NCI-H187 treated with DMSO at 0.1 percent for 48 hours (cell line): ENCODE measurements at regions not wholly inside any gene's neighbourhood (a gene's known extent, or its start where the extent isn't known, plus 50 kb on each side); places are given as distances from the start of the nearest gene placed in this dataset.

Experiments
- DNase-seq: peaks from one replicate; lab custom pipeline; 2025; lab: John Stamatoyannopoulos, UW

DNA sequence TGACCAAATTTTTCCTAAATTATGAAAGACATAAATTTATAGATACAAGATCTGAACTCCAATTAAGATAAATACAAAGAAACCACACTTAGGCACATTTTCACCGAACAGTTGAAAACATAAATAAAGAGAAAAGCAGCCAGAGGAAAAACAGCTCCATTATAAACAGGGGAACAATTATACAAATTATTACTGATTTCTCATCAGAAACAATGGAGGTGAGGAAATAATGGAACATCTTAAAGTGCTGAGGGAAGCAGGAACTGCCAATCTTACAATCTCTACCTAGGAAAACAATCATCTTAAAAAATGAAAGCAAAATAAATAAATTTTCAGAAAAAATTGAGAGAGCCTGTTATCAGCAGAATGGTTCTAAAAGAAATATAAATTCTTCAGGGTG is 234.4 kb upstream of the PMFBP1 start:
- DNase-seq = no peak

DNA sequence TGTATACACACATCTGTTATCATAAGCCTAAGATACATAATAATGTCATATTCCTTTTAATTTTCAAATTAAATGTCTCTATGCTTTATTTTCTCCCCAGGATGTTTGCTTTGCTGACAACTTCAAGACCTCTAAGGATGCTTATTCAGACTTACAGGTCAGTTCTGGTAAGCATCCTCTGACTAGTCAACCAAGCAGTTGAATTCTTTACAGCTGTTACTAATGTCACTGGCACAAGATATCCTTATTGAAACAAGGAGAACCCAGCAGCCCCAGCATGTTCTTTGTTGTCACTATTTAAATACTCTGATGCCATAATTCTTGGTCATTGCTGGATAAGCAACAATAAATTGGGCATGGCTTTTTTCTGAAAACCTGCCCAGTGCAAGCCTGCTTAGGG is 232.3 kb upstream of the PMFBP1 start:
- DNase-seq = no peak

DNA sequence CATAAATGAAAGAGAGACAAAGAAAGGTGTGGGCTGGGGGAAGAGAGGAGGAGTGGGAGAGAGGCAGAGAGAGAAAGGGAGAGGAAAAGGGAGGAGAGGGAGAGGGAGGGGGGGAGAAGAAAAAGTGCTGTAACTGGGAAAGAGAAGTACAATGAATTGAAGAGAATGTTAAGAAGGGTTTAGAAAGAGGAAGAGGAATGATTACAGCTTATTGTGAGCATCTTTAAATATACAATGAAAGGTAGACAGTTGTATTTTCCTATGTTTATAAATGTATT is 229.1 kb upstream of the PMFBP1 start:
- DNase-seq = no peak

DNA sequence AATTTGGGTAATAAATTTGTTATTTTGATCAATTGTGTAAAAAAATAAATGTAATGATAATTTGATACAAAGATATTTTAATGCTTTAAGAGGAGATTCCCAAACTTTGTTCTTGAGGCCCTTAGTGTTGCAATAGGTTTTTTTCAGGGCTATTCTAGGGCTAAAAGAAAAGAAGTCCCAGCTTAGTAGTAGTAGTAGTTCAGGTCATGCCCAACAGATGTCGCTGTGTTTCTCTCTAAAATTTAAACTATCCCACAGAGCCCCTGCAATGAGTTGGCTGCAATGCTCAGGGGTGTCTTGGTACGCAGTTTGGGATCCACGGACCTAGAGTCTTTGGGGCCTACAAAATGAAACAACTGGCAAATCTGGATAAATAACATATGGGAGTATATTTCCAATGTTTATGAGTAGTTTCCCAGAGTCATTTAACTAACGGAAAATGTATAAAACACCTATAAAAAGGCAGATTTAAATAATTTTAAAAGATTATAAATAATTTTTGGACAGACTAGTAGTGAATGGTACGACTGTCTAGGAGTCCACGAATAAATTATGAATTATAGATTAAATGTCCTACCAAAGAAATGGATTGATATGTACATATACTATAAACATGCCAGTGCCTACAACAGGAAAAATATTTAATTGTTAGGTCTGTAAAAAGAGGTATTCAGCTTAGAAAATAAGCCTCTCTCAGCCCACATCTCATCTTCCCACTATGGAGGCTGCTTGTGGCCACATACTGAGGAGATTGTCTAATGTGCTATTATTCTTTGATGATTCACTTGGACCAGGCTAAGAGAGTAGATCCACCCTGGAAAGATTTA is 228.5 kb upstream of the PMFBP1 start:
- no peak for DNase-seq

DNA sequence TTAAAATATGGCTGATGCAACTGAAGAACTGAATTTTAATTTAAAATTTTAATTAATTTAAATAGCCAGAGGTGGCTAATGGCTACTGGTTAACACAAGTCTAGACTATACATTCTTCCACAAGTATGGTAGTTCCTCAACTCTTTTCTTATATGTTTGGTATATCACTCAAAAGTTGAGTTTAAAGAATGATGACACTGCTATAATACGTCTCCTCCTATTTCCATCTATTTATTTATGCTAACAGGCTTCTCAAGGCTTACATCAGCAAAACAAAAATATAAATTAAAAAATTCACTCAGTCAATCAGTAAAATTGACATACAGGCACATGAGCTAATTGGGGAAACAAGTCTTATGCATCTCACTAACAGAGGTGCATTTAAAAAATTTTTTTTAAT is 227.9 kb upstream of the PMFBP1 start:
- DNase-seq = no peak

DNA sequence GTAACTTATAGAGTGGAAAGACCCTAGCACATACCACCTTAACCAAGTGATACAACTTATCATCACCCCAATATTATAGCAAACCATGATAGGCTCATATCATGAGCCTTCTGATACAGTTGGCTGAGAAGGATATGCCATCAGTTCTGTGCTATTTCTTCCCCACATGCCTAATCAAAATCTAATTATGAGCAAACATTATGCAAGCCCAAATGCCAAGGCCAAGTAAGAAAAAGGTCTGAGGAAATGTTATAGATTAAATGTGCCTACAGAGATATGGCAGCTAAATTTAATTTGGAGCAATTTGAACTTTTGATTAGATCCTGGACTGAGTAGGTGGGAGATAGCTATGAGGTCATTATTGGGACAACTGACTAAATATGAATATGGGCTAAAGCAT is 225.9 kb upstream of the PMFBP1 start:
- DNase-seq = no peak

DNA sequence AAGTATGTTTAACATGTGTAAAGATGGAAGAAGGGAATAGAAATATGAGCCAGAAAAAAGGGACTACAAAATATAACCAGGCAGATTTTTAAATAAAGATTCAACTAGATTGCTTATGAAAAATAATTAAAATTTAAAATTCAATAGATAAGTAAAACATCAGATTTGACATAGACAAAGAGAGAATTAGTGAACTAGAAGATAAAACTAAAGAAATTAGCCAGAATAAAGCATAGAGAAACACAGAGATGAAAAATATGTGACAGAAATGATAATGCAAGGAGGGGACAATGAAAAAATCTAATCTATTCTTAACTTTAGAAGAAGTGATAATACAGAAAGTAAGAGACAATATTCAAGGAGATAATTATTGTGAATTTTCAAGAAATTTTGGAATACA is 222.6 kb upstream of the PMFBP1 start:
- DNase-seq = no peak

DNA sequence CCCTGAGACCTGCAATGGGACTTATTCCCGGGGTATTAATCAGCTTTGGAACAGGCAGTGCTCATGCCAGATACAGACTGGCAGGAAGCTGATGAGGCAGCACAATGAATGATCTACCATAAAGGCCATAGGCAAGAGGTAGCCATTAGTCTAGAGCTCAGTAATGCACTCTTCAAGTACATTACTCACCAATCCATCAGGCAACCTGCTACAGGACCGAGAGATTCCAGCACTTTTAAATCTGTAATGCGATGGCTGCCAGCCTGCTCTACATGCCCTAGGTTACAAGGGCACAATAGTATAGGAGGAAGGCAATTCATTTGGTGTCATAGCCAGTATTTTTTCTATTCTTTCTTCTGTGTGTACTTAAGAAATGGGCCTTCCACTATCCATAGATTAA is 217.8 kb upstream of the PMFBP1 start:
- DNase-seq = no peak

DNA sequence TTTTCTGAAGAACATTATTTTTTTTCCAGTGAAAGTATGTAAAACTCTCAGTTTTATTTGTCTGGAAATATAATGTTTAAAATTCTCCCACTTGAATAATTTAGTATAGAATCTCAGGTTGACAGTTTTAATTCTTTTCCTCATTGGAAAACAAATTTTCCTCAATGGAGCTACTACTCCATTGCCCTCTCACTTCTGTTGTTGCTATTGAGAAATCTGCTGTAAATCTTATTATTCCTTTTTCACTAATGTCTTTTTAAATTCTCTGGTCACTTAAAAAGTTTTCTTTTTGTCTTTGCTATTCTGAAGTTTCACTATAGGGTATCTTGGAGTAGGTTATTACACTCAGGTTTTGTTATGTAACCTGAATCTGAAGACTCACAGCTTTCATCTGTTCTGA is 216.1 kb upstream of the PMFBP1 start:
- DNase-seq = no peak

DNA sequence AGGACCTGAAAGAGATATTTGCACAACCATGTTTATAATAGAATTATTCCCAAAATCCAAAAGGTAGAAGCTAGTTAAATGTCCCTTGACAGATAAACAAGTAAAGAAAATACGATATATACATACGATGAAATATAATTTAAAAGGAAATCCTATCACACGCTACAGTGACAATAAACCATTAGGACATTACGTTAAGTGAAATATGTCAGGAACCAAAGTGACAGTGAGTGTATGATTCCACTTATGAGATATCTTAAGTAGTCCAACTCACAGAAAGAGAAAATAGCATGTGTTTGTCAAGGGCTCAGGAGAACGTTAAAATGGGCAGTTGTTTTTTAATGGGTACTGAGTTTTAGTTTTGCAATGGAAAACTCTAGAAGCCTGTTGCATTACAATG is 212.7 kb upstream of the PMFBP1 start:
- no peak for DNase-seq

DNA sequence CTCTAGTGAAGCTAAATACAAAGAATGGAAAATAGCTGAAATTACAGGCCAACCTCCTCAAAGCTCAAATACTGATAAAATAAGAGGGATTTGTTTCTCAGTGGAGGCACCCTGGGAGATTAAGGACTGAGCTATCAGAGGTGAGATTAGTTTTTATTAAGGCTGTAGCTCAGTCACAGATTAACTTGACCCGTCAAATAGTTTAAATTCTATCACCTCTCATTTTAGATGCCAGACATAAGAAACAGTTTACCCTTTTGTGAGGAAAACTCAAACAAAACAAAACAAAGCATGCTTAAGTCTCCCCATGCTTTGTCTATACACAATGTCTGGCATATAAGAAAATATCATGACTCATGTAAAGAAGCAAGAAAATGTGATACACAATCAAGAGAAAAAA is 208.3 kb upstream of the PMFBP1 start:
- DNase-seq = no peak

DNA sequence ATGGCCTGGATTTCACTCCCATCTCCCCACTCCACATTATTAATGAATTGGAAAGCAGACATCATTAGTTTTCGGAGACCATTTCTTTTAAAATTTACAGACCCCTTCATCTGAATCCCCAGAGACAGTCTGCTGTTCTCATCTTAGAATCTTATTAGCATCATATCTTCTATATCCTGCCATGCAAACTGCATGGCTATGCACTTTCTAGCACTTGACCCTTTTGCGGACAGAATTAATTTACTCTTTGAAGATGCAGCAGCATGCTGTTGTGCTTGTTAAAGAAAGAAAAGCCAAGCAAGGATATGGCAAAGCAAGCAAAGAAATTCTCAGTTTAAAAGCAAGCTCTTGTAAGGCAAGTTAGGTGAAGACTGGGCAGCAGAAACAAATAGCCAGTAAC is 201.2 kb upstream of the PMFBP1 start:
- no peak for DNase-seq

DNA sequence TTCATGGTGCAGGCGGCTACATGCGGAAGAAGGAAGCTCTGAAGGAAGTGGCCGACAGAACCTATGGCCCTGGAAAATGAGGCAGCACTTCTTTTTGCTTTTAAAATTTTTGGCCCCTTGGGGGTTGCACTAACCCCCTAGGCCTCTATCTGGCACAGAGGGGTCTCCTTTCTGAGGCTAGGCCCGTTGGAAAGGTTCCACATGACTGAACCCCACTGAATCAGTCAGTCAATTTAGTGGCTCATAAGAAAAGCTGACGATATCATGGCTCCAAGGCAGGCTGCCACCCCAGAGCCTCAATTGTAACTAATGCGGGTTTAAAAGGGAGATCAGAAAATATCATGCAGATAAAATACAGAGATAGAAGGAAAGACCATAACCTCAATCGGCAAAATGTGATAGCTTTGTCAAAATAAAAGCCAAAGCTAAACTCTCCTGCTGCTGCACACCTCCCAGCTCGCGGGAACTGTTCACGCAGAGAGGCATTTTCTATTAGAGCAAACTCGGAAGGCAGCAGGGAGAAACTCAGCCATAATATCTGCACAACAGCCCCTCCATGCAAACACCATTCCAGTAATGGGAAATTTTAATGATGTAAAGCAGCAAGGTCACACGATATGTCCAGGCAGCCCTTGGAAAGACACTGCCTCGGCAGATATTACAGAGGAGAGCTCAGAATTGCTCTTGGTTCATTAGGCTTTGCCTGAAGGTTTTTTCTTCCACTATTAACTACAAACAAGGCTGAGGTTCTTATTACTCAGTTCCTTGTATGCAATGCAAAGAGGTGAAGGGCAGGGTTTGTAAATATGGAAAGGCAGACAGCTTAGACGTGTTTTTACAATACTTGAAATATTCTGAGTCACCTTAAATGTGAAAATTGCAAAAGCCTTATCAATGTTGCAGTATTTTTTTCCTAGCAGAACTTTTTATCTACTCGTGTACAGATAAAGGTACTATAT is 200.4 kb upstream of the PMFBP1 start:
- DNase-seq = no peak

DNA sequence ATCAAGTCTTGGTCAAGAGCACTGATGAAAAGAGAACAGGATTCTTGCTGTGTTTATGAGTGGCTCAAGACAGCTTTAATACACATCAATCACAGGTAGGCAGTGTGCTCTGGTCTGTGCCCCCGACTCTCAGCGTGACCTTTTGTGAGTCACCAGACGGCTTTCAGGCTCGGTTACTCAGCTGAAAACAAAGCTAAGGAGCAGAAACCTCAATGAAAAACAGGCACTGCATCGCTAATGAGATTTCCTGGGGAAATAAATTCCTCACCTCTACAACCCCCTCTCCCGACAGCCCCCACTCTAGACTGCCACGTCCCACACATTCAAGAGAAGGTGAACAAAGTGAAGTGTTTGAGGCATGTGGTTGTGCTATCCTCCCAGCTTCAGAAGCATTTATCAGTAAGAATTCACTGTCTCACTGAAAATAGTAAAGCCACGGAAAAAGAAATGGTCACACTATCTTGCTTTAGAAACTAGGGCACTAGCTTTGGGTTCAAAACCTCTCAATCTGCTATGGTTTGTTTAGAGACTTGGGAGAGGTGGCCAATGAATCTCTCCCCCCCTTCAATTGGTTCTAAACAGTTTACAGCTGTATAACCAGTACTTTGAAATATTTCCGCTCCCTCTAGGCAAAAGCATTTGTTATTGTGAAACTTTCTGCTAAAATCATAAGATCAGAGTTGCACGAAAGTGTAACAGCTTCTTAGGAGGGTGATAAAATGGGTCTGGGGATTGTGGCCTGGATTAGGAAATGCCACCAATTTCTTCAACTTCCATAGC is 199.5 kb upstream of the PMFBP1 start:
- DNase-seq = peak; percentile 58

DNA sequence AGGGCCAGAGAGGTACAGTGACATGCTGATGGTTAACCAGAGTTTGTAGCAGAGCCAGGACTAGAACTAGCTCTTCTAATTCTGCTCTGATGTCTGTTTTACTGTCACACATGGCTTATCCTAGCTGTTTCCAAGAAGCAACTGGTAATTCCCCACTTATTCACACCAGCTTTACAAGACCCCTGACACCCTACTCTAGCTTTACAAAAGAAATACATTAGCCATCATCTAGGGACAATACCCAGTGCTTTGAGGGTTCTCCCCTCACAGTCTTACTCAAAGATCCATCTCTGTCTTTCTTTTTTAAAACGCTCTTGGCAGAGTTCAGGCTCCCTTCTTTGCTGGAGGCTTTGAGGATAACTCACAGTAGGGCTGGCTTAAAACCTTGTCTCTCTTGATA is 197.3 kb upstream of the PMFBP1 start:
- DNase-seq = no peak

DNA sequence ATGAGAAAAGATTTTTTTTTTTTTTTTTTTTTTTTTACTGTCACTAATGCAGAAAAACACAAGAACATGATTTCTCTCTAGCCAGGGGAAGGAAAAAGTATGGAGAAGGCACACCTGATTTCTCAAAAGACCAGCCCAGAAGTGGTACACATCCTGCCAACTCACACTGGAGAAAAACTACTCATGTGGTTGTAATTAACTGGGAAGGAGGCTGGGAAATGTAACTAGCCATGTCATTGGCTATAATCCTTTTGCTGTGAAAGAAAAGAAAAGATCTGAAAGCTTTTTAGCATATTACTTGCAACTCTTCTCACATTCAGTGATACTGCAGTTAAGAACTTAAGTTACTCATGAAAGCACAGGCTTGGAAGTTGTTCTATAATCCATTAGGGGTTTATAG is 195.9 kb upstream of the PMFBP1 start:
- DNase-seq = no peak

DNA sequence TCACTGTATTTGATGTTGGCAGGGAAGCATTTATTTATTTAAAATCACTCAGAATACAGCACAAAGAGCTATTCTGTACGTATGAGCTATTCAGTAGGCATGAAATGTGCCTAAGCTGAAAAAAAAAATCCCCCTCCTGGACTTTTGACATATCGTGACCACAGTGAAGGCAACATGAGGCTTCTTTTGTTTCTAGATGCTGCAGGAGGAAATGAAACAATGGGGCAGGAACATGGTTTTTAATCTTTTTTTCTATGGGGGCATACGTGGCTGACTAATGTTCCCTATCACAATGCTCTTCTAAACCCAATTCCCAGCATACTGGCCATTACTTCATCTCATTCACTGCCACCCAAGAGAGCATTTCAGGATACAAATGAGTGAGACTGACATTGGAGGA is 191.0 kb upstream of the PMFBP1 start:
- DNase-seq = no peak

DNA sequence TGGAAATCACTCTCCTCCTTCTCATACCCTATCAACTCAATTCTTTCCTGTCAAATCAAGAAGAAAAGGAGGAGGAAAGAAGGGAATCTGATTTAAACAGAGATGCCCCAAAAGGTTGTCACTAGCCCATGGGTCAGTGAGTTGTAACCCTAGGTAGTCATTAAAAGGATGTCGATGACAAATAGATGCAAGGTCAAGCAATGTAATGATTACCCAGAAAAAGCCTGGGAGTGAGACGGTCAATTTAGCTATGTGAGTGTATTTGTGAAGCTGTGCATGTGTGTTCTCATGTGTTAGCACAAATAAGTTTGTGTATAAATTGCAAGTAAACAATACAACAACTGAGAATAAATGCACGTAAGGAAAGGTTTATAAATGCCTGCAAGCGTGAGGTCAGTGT is 190.5 kb upstream of the PMFBP1 start:
- no peak for DNase-seq

DNA sequence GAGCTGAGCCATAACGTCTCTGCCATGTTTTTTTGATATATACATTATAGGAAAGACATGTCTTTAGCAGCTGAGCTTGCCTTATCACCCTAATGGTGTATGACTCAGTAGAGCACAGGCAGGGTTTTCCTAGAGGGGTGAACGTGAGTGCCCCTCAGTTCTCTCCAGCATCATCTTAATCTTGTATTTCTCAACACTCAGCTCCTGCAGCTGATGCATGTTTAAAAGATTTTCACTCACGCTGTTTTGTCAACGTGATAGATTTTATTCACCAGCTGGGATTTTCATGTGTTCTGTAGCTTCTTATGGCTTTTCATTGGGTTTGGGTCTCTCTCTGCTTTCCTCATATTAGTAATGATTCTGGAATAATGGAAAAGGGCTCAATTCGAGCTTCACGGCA is 186.0 kb upstream of the PMFBP1 start:
- DNase-seq = no peak

DNA sequence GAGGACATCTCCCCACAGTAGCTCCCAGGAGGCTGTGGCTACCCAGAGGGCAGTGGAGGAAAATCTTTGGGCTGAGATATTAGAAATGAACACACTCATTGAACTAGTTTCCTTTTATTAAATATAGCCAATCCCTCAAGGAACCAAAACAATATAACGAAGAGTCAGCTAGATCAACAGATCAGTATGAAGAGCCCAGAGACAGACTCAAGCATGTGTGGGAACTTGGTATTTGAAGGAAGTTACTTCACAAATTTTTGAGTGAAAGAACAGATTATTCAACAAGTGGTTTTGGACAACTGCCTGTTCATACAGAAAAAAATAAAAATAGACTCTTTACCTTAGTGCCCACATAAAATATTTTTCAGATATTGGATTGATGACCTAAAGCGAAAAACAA is 183.6 kb upstream of the PMFBP1 start:
- DNase-seq = no peak

DNA sequence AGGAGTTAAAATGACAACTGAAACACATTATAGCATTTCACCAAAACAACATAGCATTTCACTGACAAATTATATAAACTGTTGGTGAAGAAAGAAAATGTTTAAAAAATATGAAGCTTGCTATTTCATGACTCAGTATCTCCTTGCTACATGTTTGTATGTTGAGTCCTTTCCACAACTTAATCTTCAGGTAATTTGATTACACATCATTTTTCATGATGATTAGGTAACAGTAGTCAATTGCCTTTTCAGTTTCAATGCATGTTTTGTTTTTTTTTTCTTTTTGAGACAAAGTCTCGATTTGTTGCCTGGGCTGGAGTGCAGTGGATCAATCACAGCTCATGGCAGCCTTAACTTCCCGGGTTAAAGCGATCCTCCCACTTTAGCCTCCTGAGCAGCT is 177.8 kb upstream of the PMFBP1 start:
- DNase-seq = no peak

DNA sequence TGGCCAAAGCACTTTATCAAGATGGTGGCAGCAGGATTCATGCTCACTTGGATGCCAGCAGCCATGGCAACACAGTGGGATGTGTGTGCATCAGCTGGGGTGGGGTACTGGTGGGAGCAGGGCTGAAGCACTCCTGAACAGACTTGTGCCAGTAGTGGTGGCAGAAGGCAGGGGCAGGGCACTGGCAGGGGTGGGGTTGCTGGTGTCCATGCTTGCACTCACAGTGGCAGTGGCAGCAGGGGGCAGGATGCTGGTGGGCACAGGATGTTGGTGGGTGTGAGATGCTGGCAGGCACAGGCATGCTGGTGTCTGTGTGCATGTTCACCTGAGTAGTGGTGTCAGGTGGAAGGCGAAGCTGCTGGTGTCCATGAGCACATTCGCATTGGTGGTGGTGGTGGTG is 161.0 kb upstream of the PMFBP1 start:
- DNase-seq = no peak

DNA sequence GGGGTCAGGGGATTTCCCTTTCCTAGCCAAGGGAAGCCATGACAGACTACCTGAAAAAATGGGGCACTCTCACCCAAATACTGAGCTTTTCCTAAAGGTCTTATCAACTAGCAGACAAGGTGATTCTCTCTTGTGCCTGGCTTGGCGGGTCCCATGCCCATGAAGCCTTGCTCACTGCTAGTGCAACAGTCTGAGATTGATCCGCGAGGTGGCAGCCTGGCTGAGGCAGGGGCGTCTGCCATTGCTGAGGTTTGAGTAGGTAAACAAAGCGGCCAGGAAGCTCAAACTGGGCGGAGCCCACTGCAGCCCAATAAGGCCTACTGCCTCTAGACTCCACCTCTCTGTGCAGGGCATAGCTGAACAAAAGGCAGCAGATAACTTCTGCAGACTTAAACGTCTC is 152.6 kb upstream of the PMFBP1 start:
- no peak for DNase-seq
